ENCODE measurements at regions not wholly inside any gene's neighbourhood (a gene's known extent, or its start where the extent isn't known, plus 50 kb on each side); places are given as distances from the start of the nearest gene placed in this dataset.

GRCh38 chr2:147779440-147779839 lies 65.4 kb upstream of the ACVR2A start:
- DNase-seq (ENCODE audit: low spot score in 2 of 2): no peak
- Histone ChIP-seq H3K36me3 (no peaks in the 10 kb centered on the region), H3K9me3 (no peaks in the 10 kb centered on the region), H3K27me3 (no peaks in the 10 kb centered on the region), H3K4me3 (no peak overlapping the region), H3K27ac (no peak overlapping the region), H3K4me1 (no peaks in the 10 kb centered on the region)
- no peak for TF ChIP-seq POLR2A (IDR thresholded peaks at IDR 0.05)
- TF ChIP-seq, protein P1, sequence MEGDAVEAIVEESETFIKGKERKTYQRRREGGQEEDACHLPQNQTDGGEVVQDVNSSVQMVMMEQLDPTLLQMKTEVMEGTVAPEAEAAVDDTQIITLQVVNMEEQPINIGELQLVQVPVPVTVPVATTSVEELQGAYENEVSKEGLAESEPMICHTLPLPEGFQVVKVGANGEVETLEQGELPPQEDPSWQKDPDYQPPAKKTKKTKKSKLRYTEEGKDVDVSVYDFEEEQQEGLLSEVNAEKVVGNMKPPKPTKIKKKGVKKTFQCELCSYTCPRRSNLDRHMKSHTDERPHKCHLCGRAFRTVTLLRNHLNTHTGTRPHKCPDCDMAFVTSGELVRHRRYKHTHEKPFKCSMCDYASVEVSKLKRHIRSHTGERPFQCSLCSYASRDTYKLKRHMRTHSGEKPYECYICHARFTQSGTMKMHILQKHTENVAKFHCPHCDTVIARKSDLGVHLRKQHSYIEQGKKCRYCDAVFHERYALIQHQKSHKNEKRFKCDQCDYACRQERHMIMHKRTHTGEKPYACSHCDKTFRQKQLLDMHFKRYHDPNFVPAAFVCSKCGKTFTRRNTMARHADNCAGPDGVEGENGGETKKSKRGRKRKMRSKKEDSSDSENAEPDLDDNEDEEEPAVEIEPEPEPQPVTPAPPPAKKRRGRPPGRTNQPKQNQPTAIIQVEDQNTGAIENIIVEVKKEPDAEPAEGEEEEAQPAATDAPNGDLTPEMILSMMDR (IDR thresholded peaks at IDR 0.05): no peak
- no peak for TF ChIP-seq EP300 (IDR thresholded peaks at IDR 0.05)
- TF ChIP-seq POLR2AphosphoS5 (IDR thresholded peaks at IDR 0.05): no peak
- WGBS: 89% methylated on average over 1 of the region's 1 CpG

GRCh38 chr2:147777394-147777793 lies 67.4 kb upstream of the ACVR2A start:
- no peak for DNase-seq (ENCODE audit: low spot score in 2 of 2)
- no peaks in the 10 kb centered on the region for H3K4me1 ChIP-seq
- H3K27ac ChIP-seq: no peak overlapping the region
- no peaks in the 10 kb centered on the region for H3K36me3 ChIP-seq
- H3K9me3 ChIP-seq: no peaks in the 10 kb centered on the region
- no peak overlapping the region for H3K4me3 ChIP-seq
- TF ChIP-seq POLR2AphosphoS5 (IDR thresholded peaks at IDR 0.05) (no peak), POLR2A (IDR thresholded peaks at IDR 0.05) (no peak), EP300 (IDR thresholded peaks at IDR 0.05) (no peak)
- TF ChIP-seq, protein P1 (IDR thresholded peaks at IDR 0.05): no peak
- WGBS: 69% methylated on average over 2 of the region's 2 CpGs
- no peaks in the 10 kb centered on the region for H3K27me3 ChIP-seq

DNA sequence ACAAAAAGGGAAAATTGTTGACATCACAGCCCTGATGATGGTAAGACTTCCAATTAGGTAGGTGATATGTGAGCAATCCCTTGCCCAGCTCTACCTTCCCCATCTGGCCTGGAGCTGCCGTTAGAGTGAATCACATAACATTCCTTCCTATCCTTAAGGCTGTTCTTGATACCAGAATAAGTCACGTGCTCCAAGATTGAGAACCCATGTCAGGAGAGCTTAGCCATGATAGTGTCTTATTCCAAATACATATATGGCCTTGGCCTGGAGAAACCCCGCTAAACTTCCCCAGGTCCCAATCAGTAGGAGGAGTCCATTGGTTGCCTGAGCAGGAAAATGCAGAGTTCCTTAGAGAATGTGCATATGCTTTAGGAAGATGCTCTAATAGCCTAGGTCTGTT lies 70.0 kb upstream of the ACVR2A start:
- no peaks in the 10 kb centered on the region for H3K36me3 ChIP-seq
- 96% methylated on average over 3 of the region's 3 CpGs for WGBS
- H3K9me3 ChIP-seq: no peaks in the 10 kb centered on the region
- no peaks in the 10 kb centered on the region for H3K27me3 ChIP-seq
- H3K4me1 ChIP-seq: no peaks in the 10 kb centered on the region
- TF ChIP-seq POLR2AphosphoS5 (IDR thresholded peaks at IDR 0.05): no peak
- TF ChIP-seq EP300 (IDR thresholded peaks at IDR 0.05): no peak
- TF ChIP-seq, protein P1 (IDR thresholded peaks at IDR 0.05): no peak
- TF ChIP-seq POLR2A (IDR thresholded peaks at IDR 0.05): no peak
- DNase-seq (ENCODE audit: low spot score in 2 of 2): no peak
- no peak overlapping the region for H3K4me3 ChIP-seq
- no peak overlapping the region for H3K27ac ChIP-seq

- no peaks in the 10 kb centered on the region for H3K27me3 ChIP-seq
- DNase-seq (ENCODE audit: low spot score in 2 of 2): no peak
- H3K4me3 ChIP-seq: no peak overlapping the region
- TF ChIP-seq, protein P1 (IDR thresholded peaks at IDR 0.05): no peak
- TF ChIP-seq POLR2A (IDR thresholded peaks at IDR 0.05) (no peak), EP300 (IDR thresholded peaks at IDR 0.05) (no peak), POLR2AphosphoS5 (IDR thresholded peaks at IDR 0.05) (no peak)
- no peaks in the 10 kb centered on the region for H3K4me1 ChIP-seq
- no peak overlapping the region for H3K27ac ChIP-seq
- no peaks in the 10 kb centered on the region for H3K9me3 ChIP-seq
- H3K36me3 ChIP-seq: no peaks in the 10 kb centered on the region
- WGBS: 41% methylated on average over 4 of the region's 4 CpGs
Measured at GRCh38 chr2:147773479-147773878, 71.3 kb upstream of the ACVR2A start.

GRCh38 chr2:147772781-147773180 lies 72.0 kb upstream of the ACVR2A start:
- Histone ChIP-seq H3K36me3 (no peaks in the 10 kb centered on the region), H3K27me3 (no peaks in the 10 kb centered on the region), H3K4me3 (no peak overlapping the region), H3K27ac (no peak overlapping the region), H3K4me1 (no peaks in the 10 kb centered on the region), H3K9me3 (no peaks in the 10 kb centered on the region)
- TF ChIP-seq POLR2AphosphoS5 (IDR thresholded peaks at IDR 0.05) (no peak), EP300 (IDR thresholded peaks at IDR 0.05) (no peak), POLR2A (IDR thresholded peaks at IDR 0.05) (no peak)
- TF ChIP-seq, protein P1 (IDR thresholded peaks at IDR 0.05): no peak
- DNase-seq (ENCODE audit: low spot score in 2 of 2): no peak

All from suprapubic skin (tissue), 4 donors.